Adrenal gland (tissue), 9 donors: ENCODE measurements at regions not wholly inside any gene's neighbourhood (a gene's known extent, or its start where the extent isn't known, plus 50 kb on each side); places are given as distances from the start of the nearest gene placed in this dataset.

ENCODE experiments used
- DNase-seq, 7 donors: peaks; one replicate each; pipeline ENCODE4 v3.0.0-alpha.2; 2019 to 2020
- H3K27ac ChIP-seq, 5 donors: fragments of 200-600 bp; sonication (generic) in 4 of 5; 1 replicate in 3 of 5; 2 replicates in 2 of 5; pipeline versions ENCODE4 v1.5.1 to v1.8.0; 2016 to 2020; ENCODE audit warnings: mild to moderate bottlenecking in 1 of 5
- H3K27me3 ChIP-seq: fragments of 200-600 bp; 2 replicates; pipeline ENCODE4 v1.8.0; 2021
- H3K36me3 ChIP-seq, 2 donors: fragments of 200-600 bp; replicated peaks in 1 of 2; 1 replicate in 1 of 2; 2 replicates in 1 of 2; pipeline versions ENCODE4 v1.5.1 to v1.8.0; 2018 to 2022
- H3K4me1 ChIP-seq, 2 donors: fragments of 200-600 bp; replicated peaks in 1 of 2; 1 replicate in 1 of 2; 2 replicates in 1 of 2; pipeline versions ENCODE4 v1.5.1 to v1.8.0; 2018 to 2021
- H3K4me3 ChIP-seq, 4 donors: fragments of 200-600 bp; sonication (generic) in 3 of 4; one replicate each; pipeline ENCODE4 v1.5.1; 2016 to 2018
- H3K9me3 ChIP-seq, 3 donors: fragments of 200-600 bp; sonication (generic) in 1 of 3; replicated peaks in 1 of 3; 1 replicate in 2 of 3; 2 replicates in 1 of 3; pipeline versions ENCODE4 v1.5.1 to v1.8.0; 2016 to 2021
- CTCF ChIP-seq, 6 experiments: fragments of 450-650 bp in 4 of 6; fragments of 200-600 bp in 2 of 6; sonication (generic) in 1 of 6; IDR thresholded peaks; 1 replicate in 5 of 6; 2 replicates in 1 of 6; pipeline versions ENCODE4 v1.5.1 to v1.8.0; 2016 to 2021; ENCODE audit warnings: antibody characterized with exemption in 6 of 6, mild to moderate bottlenecking in 2 of 6, moderate library complexity in 1 of 6
- POLR2A ChIP-seq, 2 donors: fragments of 450-650 bp; IDR thresholded peaks; one replicate each; pipeline ENCODE4 v1.6.1; 2017; ENCODE audit warnings: antibody characterized with exemption in 2 of 2, mild to moderate bottlenecking in 2 of 2, moderate library complexity in 1 of 2
- WGBS, 4 donors: extraction: QIAGEN DNeasy Blood & Tissue Kit in 2 of 4; methylation state at CpG; one replicate each; pipeline versions ENCODE4 v1.1.5 to v1.1.7; 2013 to 2017; 5-methylcytosine and 5-hydroxymethylcytosine counted together
- intact Hi-C, 2 donors: fragments of 100-400 bp; cut with DNase I; formaldehyde crosslinking; loops; one replicate each; pipeline versions ENCODE4 v1.14.1 to v1.15.0; 2022 to 2023
- small RNA-seq, 2 donors: library from RNA; depleted of rRNA; stranded (forward); fragments of <200 nt; gene quantifications; one replicate each; pipeline ENCODE3, GENCODE V24; 2016
- donor health status: healthy with polysubstance abuse.
- donor health status: Bipolar disorder and iron deficiency.
- donor health status: DM: yes; HTN: yes; CAD: no.
- donor health status: DM: no; HTN: no; CAD: no.
- donor health status: DM: no; HTN: no; CAD: no.

GRCh38 chr1:223056802-223057201, 86.2 kb downstream of the TLR5 start:
- TF ChIP-seq CTCF (IDR thresholded peaks at IDR 0.05) (no peak), POLR2A (IDR thresholded peaks at IDR 0.05) (no peak)
- no peaks in the 10 kb centered on the region for H3K36me3 ChIP-seq
- no peak for DNase-seq
- 81 to 88% (median 85%) methylated on average over 3 of the region's 3 CpGs for WGBS, 4 donors
- H3K4me1 ChIP-seq = no peaks in the 10 kb centered on the region
- H3K27me3 ChIP-seq = no peaks in the 10 kb centered on the region
- H3K27ac ChIP-seq = no peak overlapping the region
- intact Hi-C loops = no loop called here
- H3K4me3 ChIP-seq = no peak overlapping the region
- no peaks in the 10 kb centered on the region for H3K9me3 ChIP-seq

GRCh38 chr1:223057569-223058093, 85.4 kb downstream of the TLR5 start:
- Histone ChIP-seq H3K27ac (no peak overlapping the region), H3K9me3 (no peaks in the 10 kb centered on the region), H3K4me3 (no peak overlapping the region), H3K27me3 (no peaks in the 10 kb centered on the region), H3K36me3 (no peaks in the 10 kb centered on the region), H3K4me1 (no peaks in the 10 kb centered on the region)
- TF ChIP-seq CTCF (IDR thresholded peaks at IDR 0.05) = no peak
- TF ChIP-seq POLR2A (IDR thresholded peaks at IDR 0.05) = no peak
- 88 to 96% (median 95%) methylated on average over 4 of the region's 4 CpGs for whole genome bisulfite sequencing, 4 donors
- no peak for DNase-seq
- intact Hi-C loops = no loop called here

Small RNAs in the stretch of these regions (small RNA-seq; reads per million reads assigned to genes)
- 0 reads per million in 2 donors for gene NDUFB1P2
